ENCODE measurements at regions not wholly inside any gene's neighbourhood (a gene's known extent, or its start where the extent isn't known, plus 50 kb on each side); places are given as distances from the start of the nearest gene placed in this dataset.

DNA sequence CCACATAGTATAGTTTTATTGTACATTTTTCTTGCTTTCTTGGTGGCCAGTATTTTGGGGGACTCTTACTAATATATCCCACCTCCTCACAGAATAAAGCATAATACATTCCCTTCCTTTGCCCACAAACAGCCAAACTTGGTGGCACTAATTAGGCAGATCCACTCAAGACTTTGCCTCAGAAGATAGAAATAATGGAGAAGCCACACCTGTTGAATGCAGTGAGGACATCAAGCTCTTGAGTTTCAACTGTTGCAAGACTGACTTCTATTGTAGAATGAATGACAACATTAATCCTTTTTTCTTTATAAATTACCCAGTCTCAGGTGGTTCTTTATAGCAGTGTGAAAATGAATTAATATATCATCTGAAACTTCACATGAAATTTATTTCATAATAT is 1183.6 kb upstream of the ATXN8OS start:
- TF ChIP-seq, protein P1, sequence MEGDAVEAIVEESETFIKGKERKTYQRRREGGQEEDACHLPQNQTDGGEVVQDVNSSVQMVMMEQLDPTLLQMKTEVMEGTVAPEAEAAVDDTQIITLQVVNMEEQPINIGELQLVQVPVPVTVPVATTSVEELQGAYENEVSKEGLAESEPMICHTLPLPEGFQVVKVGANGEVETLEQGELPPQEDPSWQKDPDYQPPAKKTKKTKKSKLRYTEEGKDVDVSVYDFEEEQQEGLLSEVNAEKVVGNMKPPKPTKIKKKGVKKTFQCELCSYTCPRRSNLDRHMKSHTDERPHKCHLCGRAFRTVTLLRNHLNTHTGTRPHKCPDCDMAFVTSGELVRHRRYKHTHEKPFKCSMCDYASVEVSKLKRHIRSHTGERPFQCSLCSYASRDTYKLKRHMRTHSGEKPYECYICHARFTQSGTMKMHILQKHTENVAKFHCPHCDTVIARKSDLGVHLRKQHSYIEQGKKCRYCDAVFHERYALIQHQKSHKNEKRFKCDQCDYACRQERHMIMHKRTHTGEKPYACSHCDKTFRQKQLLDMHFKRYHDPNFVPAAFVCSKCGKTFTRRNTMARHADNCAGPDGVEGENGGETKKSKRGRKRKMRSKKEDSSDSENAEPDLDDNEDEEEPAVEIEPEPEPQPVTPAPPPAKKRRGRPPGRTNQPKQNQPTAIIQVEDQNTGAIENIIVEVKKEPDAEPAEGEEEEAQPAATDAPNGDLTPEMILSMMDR (IDR thresholded peaks at IDR 0.05; ENCODE audit: insufficient read depth, low read depth, low read length), result no peak
- TF ChIP-seq EZH2 (IDR thresholded peaks at IDR 0.05; ENCODE audit: insufficient read depth, low read length), result no peak
